ENCODE measurements at regions not wholly inside any gene's neighbourhood (a gene's known extent, or its start where the extent isn't known, plus 50 kb on each side); places are given as distances from the start of the nearest gene placed in this dataset.

GRCh38 chr13:90032841-90033493 is 1314.5 kb upstream of the MIR17HG start:
- H3K4me3 ChIP-seq (replicated peaks; ENCODE audit: insufficient read depth, low read length): no peak overlapping the region
- TF ChIP-seq SPI1 (IDR thresholded peaks at IDR 0.05; ENCODE audit: borderline replicate concordance, low read depth) (no peak), CTCF (IDR thresholded peaks at IDR 0.05; ENCODE audit: insufficient read depth, low read length) (no peak), REST (IDR thresholded peaks at IDR 0.05; ENCODE audit: insufficient replicate concordance, low read depth) (no peak), GABPA (IDR thresholded peaks at IDR 0.05; ENCODE audit: low read depth) (no peak), POLR2AphosphoS5 (IDR thresholded peaks at IDR 0.05; ENCODE audit: low read depth) (no peak)
- H3K27me3 ChIP-seq (ENCODE audit: insufficient read depth, poor library complexity, severe bottlenecking): no peaks in the 10 kb centered on the region
- no peak for DNase-seq (ENCODE audit: low read depth in 1 of 2, low spot score in 1 of 2)
- H3K27ac ChIP-seq (replicated peaks): no peak overlapping the region

GRCh38 chr13:90039516-90039915 is 1308.0 kb upstream of the MIR17HG start:
- H3K4me3 ChIP-seq (replicated peaks; ENCODE audit: insufficient read depth, low read length): no peak overlapping the region
- H3K27me3 ChIP-seq (ENCODE audit: insufficient read depth, poor library complexity, severe bottlenecking): no peaks in the 10 kb centered on the region
- TF ChIP-seq REST (IDR thresholded peaks at IDR 0.05; ENCODE audit: insufficient replicate concordance, low read depth): no peak
- no peak for TF ChIP-seq SPI1 (IDR thresholded peaks at IDR 0.05; ENCODE audit: borderline replicate concordance, low read depth)
- no peak for TF ChIP-seq POLR2AphosphoS5 (IDR thresholded peaks at IDR 0.05; ENCODE audit: low read depth)
- no peak for TF ChIP-seq CTCF (IDR thresholded peaks at IDR 0.05; ENCODE audit: insufficient read depth, low read length)
- TF ChIP-seq GABPA (IDR thresholded peaks at IDR 0.05; ENCODE audit: low read depth): no peak
- no peak overlapping the region for H3K27ac ChIP-seq (replicated peaks)
- no peak for DNase-seq (ENCODE audit: low read depth in 1 of 2, low spot score in 1 of 2)

- no peaks in the 10 kb centered on the region for H3K27me3 ChIP-seq (ENCODE audit: insufficient read depth, poor library complexity, severe bottlenecking)
- H3K27ac ChIP-seq (replicated peaks): no peak overlapping the region
- DNase-seq (ENCODE audit: low read depth in 1 of 2, low spot score in 1 of 2): no peak
- TF ChIP-seq POLR2AphosphoS5 (IDR thresholded peaks at IDR 0.05; ENCODE audit: low read depth) (no peak), SPI1 (IDR thresholded peaks at IDR 0.05; ENCODE audit: borderline replicate concordance, low read depth) (no peak), CTCF (IDR thresholded peaks at IDR 0.05; ENCODE audit: insufficient read depth, low read length) (no peak), REST (IDR thresholded peaks at IDR 0.05; ENCODE audit: insufficient replicate concordance, low read depth) (no peak), GABPA (IDR thresholded peaks at IDR 0.05; ENCODE audit: low read depth) (no peak)
- H3K4me3 ChIP-seq (replicated peaks; ENCODE audit: insufficient read depth, low read length): no peak overlapping the region
Measured at GRCh38 chr13:90047600-90047999, 1299.9 kb upstream of the MIR17HG start.
